Smooth muscle cell (in vitro differentiated cells): ENCODE measurements at regions not wholly inside any gene's neighbourhood (a gene's known extent, or its start where the extent isn't known, plus 50 kb on each side); places are given as distances from the start of the nearest gene placed in this dataset.

Experiments used
- DNase-seq: peaks from one replicate; lab custom pipeline; 2025; ENCODE audit not compliant: unreplicated experiment; lab: John Stamatoyannopoulos, UW
- H2AFZ ChIP-seq: fragments of 200-600 bp; sonication (generic); 2 replicates; pipeline ENCODE4 v1.6.0; 2016; ENCODE audit warnings: antibody characterized with exemption, low read depth, mild to moderate bottlenecking
- H3F3A ChIP-seq: fragments of 200-600 bp; sonication (generic); 2 replicates; pipeline ENCODE4 v1.6.0; 2017; ENCODE audit warnings: antibody characterized with exemption, low read depth
- H3K27ac ChIP-seq: fragments of 200-600 bp; sonication (generic); 2 replicates; pipeline ENCODE4 v1.5.1; 2016; ENCODE audit warnings: low read depth, mild to moderate bottlenecking
- H3K27me3 ChIP-seq: fragments of 200-600 bp; sonication (generic); 2 replicates; pipeline ENCODE4 v1.6.1; 2016; ENCODE audit warnings: low read depth, mild to moderate bottlenecking
- H3K36me3 ChIP-seq: fragments of 200-600 bp; sonication (generic); 2 replicates; pipeline ENCODE4 v1.5.1; 2016; ENCODE audit warnings: low read depth
- H3K4me1 ChIP-seq: fragments of 200-600 bp; sonication (generic); 2 replicates; pipeline ENCODE4 v1.5.1; 2016; ENCODE audit warnings: low read depth
- H3K4me2 ChIP-seq: fragments of 200-600 bp; sonication (generic); 2 replicates; pipeline ENCODE4 v1.6.0; 2016; ENCODE audit warnings: mild to moderate bottlenecking
- H3K4me3 ChIP-seq: fragments of 200-600 bp; sonication (generic); 2 replicates; pipeline ENCODE4 v1.5.1; 2016; ENCODE audit warnings: mild to moderate bottlenecking
- H3K79me2 ChIP-seq: fragments of 200-600 bp; sonication (generic); 2 replicates; pipeline ENCODE4 v1.6.0; 2016; ENCODE audit warnings: low read depth, mild to moderate bottlenecking
- H3K9ac ChIP-seq: fragments of 200-600 bp; sonication (generic); 2 replicates; pipeline ENCODE4 v1.6.0; 2016; ENCODE audit warnings: low read depth
- H3K9me3 ChIP-seq: fragments of 200-600 bp; sonication (generic); replicated peaks from 2 replicates; pipeline ENCODE4 v1.5.1; 2016; ENCODE audit warnings: low read depth
- H4K20me1 ChIP-seq: fragments of 200-600 bp; sonication (generic); 2 replicates; pipeline ENCODE4 v1.6.0; 2016; ENCODE audit warnings: low read depth
- WGBS: methylation state at CpG from one replicate; pipeline ENCODE4 v1.1.7; 2016; ENCODE audit warnings: low lambda C conversion rate; 5-methylcytosine and 5-hydroxymethylcytosine counted together
- TF ChIP-seq, protein P1 (sequence below): fragments of 200-600 bp; sonication (generic); IDR thresholded peaks from 2 replicates; pipeline ENCODE4 v1.5.1; 2017; ENCODE audit warnings: borderline replicate concordance, mild to moderate bottlenecking, antibody characterized with exemption; ENCODE audit not compliant: insufficient read depth, poor library complexity, severe bottlenecking

DNA sequence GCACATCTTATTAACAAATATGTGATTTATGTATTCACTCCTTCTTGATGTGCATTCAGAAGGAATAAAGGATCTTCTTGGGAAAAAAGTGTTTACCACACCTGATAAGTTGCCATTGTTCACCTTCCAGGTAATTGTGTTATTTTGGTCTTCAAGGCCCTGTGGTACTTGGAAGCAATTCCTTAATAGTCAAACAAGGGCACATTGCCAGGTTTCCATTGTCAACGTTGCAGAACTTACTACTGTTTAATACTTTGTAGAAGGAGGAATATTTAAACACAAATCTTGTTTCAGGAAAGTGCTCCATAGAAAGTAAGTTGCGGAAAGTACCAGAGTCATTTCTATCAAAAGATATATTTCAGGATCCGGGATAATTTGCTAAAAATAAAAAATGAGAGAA, 129.5 kb upstream of the SGK1 start:
- Histone ChIP-seq H3K27ac (no peak overlapping the region), H3F3A (no peaks in the 10 kb centered on the region), H3K9ac (no peak overlapping the region), H3K4me1 (no peaks in the 10 kb centered on the region), H3K79me2 (no peaks in the 10 kb centered on the region), H3K27me3 (no peaks in the 10 kb centered on the region), H4K20me1 (no peaks in the 10 kb centered on the region), H2AFZ (no peak overlapping the region), H3K4me2 (no peak overlapping the region), H3K9me3 (no peaks in the 10 kb centered on the region), H3K36me3 (no peaks in the 10 kb centered on the region), H3K4me3 (no peak overlapping the region)
- 89% methylated on average over 3 of the region's 3 CpGs for WGBS
- TF ChIP-seq, protein P1, sequence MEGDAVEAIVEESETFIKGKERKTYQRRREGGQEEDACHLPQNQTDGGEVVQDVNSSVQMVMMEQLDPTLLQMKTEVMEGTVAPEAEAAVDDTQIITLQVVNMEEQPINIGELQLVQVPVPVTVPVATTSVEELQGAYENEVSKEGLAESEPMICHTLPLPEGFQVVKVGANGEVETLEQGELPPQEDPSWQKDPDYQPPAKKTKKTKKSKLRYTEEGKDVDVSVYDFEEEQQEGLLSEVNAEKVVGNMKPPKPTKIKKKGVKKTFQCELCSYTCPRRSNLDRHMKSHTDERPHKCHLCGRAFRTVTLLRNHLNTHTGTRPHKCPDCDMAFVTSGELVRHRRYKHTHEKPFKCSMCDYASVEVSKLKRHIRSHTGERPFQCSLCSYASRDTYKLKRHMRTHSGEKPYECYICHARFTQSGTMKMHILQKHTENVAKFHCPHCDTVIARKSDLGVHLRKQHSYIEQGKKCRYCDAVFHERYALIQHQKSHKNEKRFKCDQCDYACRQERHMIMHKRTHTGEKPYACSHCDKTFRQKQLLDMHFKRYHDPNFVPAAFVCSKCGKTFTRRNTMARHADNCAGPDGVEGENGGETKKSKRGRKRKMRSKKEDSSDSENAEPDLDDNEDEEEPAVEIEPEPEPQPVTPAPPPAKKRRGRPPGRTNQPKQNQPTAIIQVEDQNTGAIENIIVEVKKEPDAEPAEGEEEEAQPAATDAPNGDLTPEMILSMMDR = no peak
- no peak for DNase-seq

DNA sequence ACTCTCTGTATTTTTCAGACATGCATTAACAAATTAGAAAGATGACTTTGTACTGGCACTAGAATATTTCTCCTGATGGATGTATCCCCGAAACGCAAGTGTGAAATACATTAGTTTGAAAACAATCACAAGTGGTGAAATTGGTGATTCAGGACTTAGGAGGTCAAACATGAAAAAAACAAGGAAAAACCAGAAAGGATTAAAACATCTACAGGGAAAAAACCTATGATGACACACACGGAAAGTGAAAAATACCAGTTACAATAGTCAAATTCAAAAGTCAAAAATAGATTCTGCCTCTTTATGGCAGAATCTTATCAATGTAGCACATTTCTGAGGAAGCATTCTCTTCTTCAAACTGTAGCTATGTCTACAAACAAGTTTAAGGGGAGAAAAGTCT, 129.0 kb upstream of the SGK1 start:
- Histone ChIP-seq H3K4me1 (no peaks in the 10 kb centered on the region), H3K27ac (no peak overlapping the region)
- no peak for DNase-seq

DNA sequence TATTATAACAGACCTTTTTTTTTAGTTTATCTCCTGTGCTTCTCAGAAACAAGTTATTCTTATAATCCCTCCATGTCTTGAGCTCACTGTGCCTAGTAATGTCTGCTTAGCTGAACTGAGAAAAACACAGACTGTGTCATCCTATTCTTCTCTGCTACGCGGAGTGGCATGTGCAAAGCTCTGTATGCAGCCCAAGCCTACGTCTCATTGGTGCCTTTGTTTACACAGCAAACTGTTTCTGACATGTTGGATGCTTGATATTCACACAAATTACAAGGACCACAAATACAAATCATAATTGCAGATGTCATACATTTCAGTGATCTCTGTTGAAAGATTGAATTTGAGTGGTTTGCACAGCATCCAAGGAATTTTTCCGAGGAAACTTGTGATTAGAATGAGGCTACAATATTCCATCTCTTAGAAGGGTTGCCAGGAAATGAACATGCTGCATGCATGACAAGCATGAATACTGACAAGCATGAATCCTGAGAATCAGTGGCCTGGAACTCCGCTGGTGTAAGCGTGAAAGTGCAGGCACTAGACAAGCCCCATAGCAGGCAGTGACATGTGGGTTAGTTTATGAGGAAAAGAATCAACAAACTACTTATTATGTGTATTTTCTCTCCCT, 128.4 kb upstream of the SGK1 start:
- H3K4me2 ChIP-seq = no peak overlapping the region
- no peak overlapping the region for H3K27ac ChIP-seq

More for the DNA sequence above, 129.0 kb upstream of the SGK1 start:
- H3K4me2 ChIP-seq = no peak overlapping the region
- no peaks in the 10 kb centered on the region for H3K27me3 ChIP-seq
- 83% methylated on average over 3 of the region's 3 CpGs for WGBS
- no peak overlapping the region for H3K9ac ChIP-seq
- H3K4me3 ChIP-seq = no peak overlapping the region
- H3K79me2 ChIP-seq = no peaks in the 10 kb centered on the region
- TF ChIP-seq, protein P1 = no peak
- no peak overlapping the region for H2AFZ ChIP-seq
- H3K36me3 ChIP-seq = no peaks in the 10 kb centered on the region
- no peaks in the 10 kb centered on the region for H3K9me3 ChIP-seq
- H4K20me1 ChIP-seq = no peaks in the 10 kb centered on the region
- H3F3A ChIP-seq = no peaks in the 10 kb centered on the region

More for the DNA sequence above, 128.4 kb upstream of the SGK1 start:
- no peak for DNase-seq
- WGBS = 84% methylated on average over 6 of the region's 6 CpGs
- Histone ChIP-seq H3K79me2 (no peaks in the 10 kb centered on the region), H3K9me3 (no peaks in the 10 kb centered on the region), H4K20me1 (no peaks in the 10 kb centered on the region), H3K4me1 (no peaks in the 10 kb centered on the region), H3F3A (no peaks in the 10 kb centered on the region), H3K27me3 (no peaks in the 10 kb centered on the region), H3K36me3 (no peaks in the 10 kb centered on the region), H3K4me3 (no peak overlapping the region), H2AFZ (no peak overlapping the region), H3K9ac (no peak overlapping the region)
- TF ChIP-seq, protein P1 = no peak
